GM12892 (cell line): ENCODE measurements at regions not wholly inside any gene's neighbourhood (a gene's known extent, or its start where the extent isn't known, plus 50 kb on each side); places are given as distances from the start of the nearest gene placed in this dataset.
"Not testable (repeated sequence)": the region's sequence is repeated elsewhere in the genome, so short reads cannot be mapped to it uniquely, and the experiment has no call there.

Experiments used
- POLR2A ChIP-seq: IDR thresholded peaks from 2 replicates; pipeline ENCODE4 v1.6.1; 2011; ENCODE audit warnings: low read depth, low read length, control low read depth
- POLR2AphosphoS5 ChIP-seq: IDR thresholded peaks from 2 replicates; pipeline ENCODE4 v1.6.1; 2011; ENCODE audit warnings: low read depth, low read length, control low read depth

GRCh38 chr5:54389399-54389798 is 66.1 kb upstream of the HSPB3 start:
- TF ChIP-seq POLR2A, POLR2AphosphoS5: not testable (repeated sequence)
